DOHH2 (cell line): ENCODE measurements at regions not wholly inside any gene's neighbourhood (a gene's known extent, or its start where the extent isn't known, plus 50 kb on each side); places are given as distances from the start of the nearest gene placed in this dataset.

ENCODE experiments used
- CTCF ChIP-seq: fragments of 200-600 bp; sonication (generic); IDR thresholded peaks from one replicate; pipeline ENCODE4 v1.5.1; 2014; ENCODE audit warnings: antibody characterized with exemption, mild to moderate bottlenecking, low read depth, low read length; ENCODE audit not compliant: poor library complexity, severe bottlenecking
- EZH2phosphoT487 ChIP-seq: fragments of 200-600 bp; sonication (generic); IDR thresholded peaks from 2 replicates; pipeline ENCODE4 v1.6.1; 2017; ENCODE audit warnings: borderline replicate concordance, mild to moderate bottlenecking, antibody characterized with exemption, low read length, moderate library complexity, mixed read lengths

DNA sequence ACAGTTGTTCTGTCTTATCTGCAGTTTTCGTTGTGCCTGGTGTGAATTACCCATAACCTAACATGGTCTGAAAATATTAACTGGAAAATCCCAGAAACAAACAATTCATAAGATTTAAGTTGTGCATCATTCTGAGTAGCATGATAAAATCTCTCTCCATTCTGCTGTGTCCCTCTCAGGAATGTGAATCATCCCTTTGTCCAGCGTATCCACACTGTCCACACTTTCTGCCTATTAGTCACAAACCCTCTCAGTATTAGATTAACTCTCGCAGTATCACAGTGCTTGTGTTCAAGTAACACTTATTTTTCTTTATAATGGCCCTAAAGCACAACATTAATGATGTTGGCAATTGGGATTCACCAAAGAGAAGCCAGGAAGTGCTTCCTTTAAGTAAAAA, 203.2 kb downstream of the CGGBP1 start:
- TF ChIP-seq CTCF, result no peak
- TF ChIP-seq EZH2phosphoT487, result no peak
